Endothelial cell (in vitro differentiated cells): ENCODE measurements at regions not wholly inside any gene's neighbourhood (a gene's known extent, or its start where the extent isn't known, plus 50 kb on each side); places are given as distances from the start of the nearest gene placed in this dataset.
"Not testable (repeated sequence)": the region's sequence is repeated elsewhere in the genome, so short reads cannot be mapped to it uniquely, and the experiment has no call there.

Experiments
- DNase-seq: peaks from one replicate; pipeline ENCODE4 v3.0.0; 2021; ENCODE audit warnings: low spot score
- H3K27ac Mint-ChIP-seq: one replicate; pipeline ENCODE4 v1.8.0; 2021; ENCODE audit warnings: mixed read lengths, inconsistent platforms; ENCODE audit not compliant: unreplicated experiment
- H3K27me3 Mint-ChIP-seq: one replicate; pipeline ENCODE4 v1.8.0; 2021; ENCODE audit warnings: mild to moderate bottlenecking, moderate library complexity, mixed read lengths, inconsistent platforms; ENCODE audit not compliant: unreplicated experiment
- H3K36me3 Mint-ChIP-seq: one replicate; pipeline ENCODE4 v1.8.0; 2021; ENCODE audit warnings: mild to moderate bottlenecking, low read depth, mixed read lengths, inconsistent platforms; ENCODE audit not compliant: unreplicated experiment
- H3K4me1 Mint-ChIP-seq: one replicate; pipeline ENCODE4 v1.8.0; 2021; ENCODE audit warnings: mild to moderate bottlenecking, mixed read lengths, inconsistent platforms; ENCODE audit not compliant: unreplicated experiment
- H3K4me3 Mint-ChIP-seq: one replicate; pipeline ENCODE4 v1.8.0; 2021; ENCODE audit warnings: mild to moderate bottlenecking, mixed read lengths, inconsistent platforms; ENCODE audit not compliant: unreplicated experiment
- H3K9me3 Mint-ChIP-seq: one replicate; pipeline ENCODE4 v1.8.0; 2021; ENCODE audit warnings: mixed read lengths, inconsistent platforms; ENCODE audit not compliant: unreplicated experiment
- CTCF ChIP-seq: fragments of 200-600 bp; sonication (generic); IDR thresholded peaks from one replicate; pipeline ENCODE4 v1.5.0; 2021; ENCODE audit warnings: antibody characterized with exemption; ENCODE audit not compliant: unreplicated experiment

GRCh38 chr7:47069385-47070076 is 512.4 kb downstream of the TNS3 start:
- Mint-ChIP-seq H3K4me1 (peaks cover 4% of the 10 kb centered on the region), H3K36me3 (no peaks in the 10 kb centered on the region), H3K27me3 (no peaks in the 10 kb centered on the region), H3K4me3 (no peak overlapping the region), H3K27ac (no peak overlapping the region), H3K9me3 (no peaks in the 10 kb centered on the region)
- DNase-seq: no peak
- TF ChIP-seq CTCF: no peak

GRCh38 chr7:47066976-47067614 is 514.8 kb downstream of the TNS3 start:
- H3K36me3 Mint-ChIP-seq: no peaks in the 10 kb centered on the region
- H3K27me3 Mint-ChIP-seq: no peaks in the 10 kb centered on the region
- TF ChIP-seq CTCF: no peak
- peaks cover 4% of the 10 kb centered on the region for H3K4me1 Mint-ChIP-seq
- no peak for DNase-seq
- H3K4me3 Mint-ChIP-seq: no peak overlapping the region
- no peak overlapping the region for H3K27ac Mint-ChIP-seq
- H3K9me3 Mint-ChIP-seq: no peaks in the 10 kb centered on the region

GRCh38 chr7:47056731-47057130 is 525.2 kb downstream of the TNS3 start:
- DNase-seq: no peak
- Mint-ChIP-seq H3K36me3 (peaks cover 4% of the 10 kb centered on the region), H3K4me3 (no peak overlapping the region), H3K27ac (no peak overlapping the region), H3K27me3 (no peaks in the 10 kb centered on the region), H3K9me3 (no peaks in the 10 kb centered on the region), H3K4me1 (no peaks in the 10 kb centered on the region)
- no peak for TF ChIP-seq CTCF

GRCh38 chr7:47052541-47053208 is 529.2 kb downstream of the TNS3 start:
- H3K4me1 Mint-ChIP-seq, H3K36me3 Mint-ChIP-seq, H3K4me3 Mint-ChIP-seq, DNase-seq, H3K27me3 Mint-ChIP-seq, H3K9me3 Mint-ChIP-seq, H3K27ac Mint-ChIP-seq: not testable (repeated sequence)

- no peak overlapping the region for H3K27ac Mint-ChIP-seq
- no peak overlapping the region for H3K4me3 Mint-ChIP-seq
- H3K36me3 Mint-ChIP-seq: peaks cover 4% of the 10 kb centered on the region
- no peaks in the 10 kb centered on the region for H3K4me1 Mint-ChIP-seq
- DNase-seq: no peak
- H3K27me3 Mint-ChIP-seq: no peaks in the 10 kb centered on the region
- no peak for TF ChIP-seq CTCF
- no peaks in the 10 kb centered on the region for H3K9me3 Mint-ChIP-seq
Measured at GRCh38 chr7:47049234-47049774, 532.6 kb downstream of the TNS3 start.
